GM12874 (cell line): ENCODE measurements at regions not wholly inside any gene's neighbourhood (a gene's known extent, or its start where the extent isn't known, plus 50 kb on each side); places are given as distances from the start of the nearest gene placed in this dataset.

Source experiments
- CTCF ChIP-seq: IDR thresholded peaks from 2 replicates; pipeline ENCODE4 v1.5.1; 2011; ENCODE audit warnings: low read depth, mild to moderate bottlenecking, control low read depth, low read length, moderate library complexity; ENCODE audit not compliant: insufficient read depth

GRCh38 chr4:177131736-177132135 is 177.9 kb upstream of the NEIL3 start:
- no peak for TF ChIP-seq CTCF

- no peak for TF ChIP-seq CTCF
Observed at GRCh38 chr4:177147668-177148067, 162.0 kb upstream of the NEIL3 start.

- no peak for TF ChIP-seq CTCF
Observed at GRCh38 chr4:177155454-177155853, 154.2 kb upstream of the NEIL3 start.

GRCh38 chr4:177159600-177159999 is 150.1 kb upstream of the NEIL3 start:
- no peak for TF ChIP-seq CTCF

GRCh38 chr4:177161781-177162180 is 147.9 kb upstream of the NEIL3 start:
- no peak for TF ChIP-seq CTCF

- TF ChIP-seq CTCF = no peak
Observed at GRCh38 chr4:177163532-177163931, 146.1 kb upstream of the NEIL3 start.

GRCh38 chr4:177171588-177171987 is 138.1 kb upstream of the NEIL3 start:
- no peak for TF ChIP-seq CTCF

- no peak for TF ChIP-seq CTCF
Observed at GRCh38 chr4:177175473-177175872, 134.2 kb upstream of the NEIL3 start.
